ENCODE measurements at regions not wholly inside any gene's neighbourhood (a gene's known extent, or its start where the extent isn't known, plus 50 kb on each side); places are given as distances from the start of the nearest gene placed in this dataset.
A peak's percentile ranks its signal among the peaks of the same experiment; 100 is the strongest.

DNA sequence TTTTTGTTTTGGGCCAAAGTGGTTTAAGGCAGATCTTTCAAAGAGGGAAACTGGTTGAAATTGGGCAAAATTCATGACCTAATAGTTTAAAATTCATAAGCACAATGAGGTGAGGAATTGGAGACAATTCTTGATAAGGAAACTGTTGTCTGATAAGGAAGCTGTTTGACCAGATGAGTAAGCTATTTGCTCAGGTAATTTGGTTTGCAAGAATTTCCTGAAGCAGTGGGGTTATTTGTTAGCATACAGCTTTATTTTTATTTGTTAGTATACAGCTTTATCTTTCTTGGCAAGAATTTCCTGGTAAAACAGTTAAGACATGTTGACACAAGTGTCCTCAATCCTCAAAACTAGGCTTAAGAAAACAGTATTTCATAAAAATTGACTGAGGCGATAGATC is 559.0 kb downstream of the GALC start:
- no peak overlapping the region for H3K27ac Mint-ChIP-seq (ENCODE audit: unreplicated experiment)
- no peak for DNase-seq (ENCODE audit: low read depth)
- Histone ChIP-seq H3K79me2 (ENCODE audit: insufficient read depth, low read length) (no peaks in the 10 kb centered on the region), H3K36me3 (ENCODE audit: insufficient read depth, low read length) (no peaks in the 10 kb centered on the region), H3K9me3 (ENCODE audit: insufficient read depth, low read depth, low read length) (no peaks in the 10 kb centered on the region), H3K4me2 (ENCODE audit: low read length) (no peak overlapping the region), H3K4me3 (ENCODE audit: insufficient read depth, low read depth, low read length) (no peak overlapping the region), H2AFZ (ENCODE audit: low read depth, low read length) (no peak overlapping the region), H3K27ac (ENCODE audit: low read depth, low read length) (no peak overlapping the region), H3K9ac (ENCODE audit: low read length) (no peak overlapping the region), H3K4me1 (ENCODE audit: insufficient read depth, low read length) (no peaks in the 10 kb centered on the region), H3K27me3 (ENCODE audit: insufficient read depth, low read length) (no peaks in the 10 kb centered on the region), H4K20me1 (ENCODE audit: insufficient read depth, low read length) (no peaks in the 10 kb centered on the region)
- TF ChIP-seq EZH2 (IDR thresholded peaks at IDR 0.05; ENCODE audit: insufficient read depth, low read length): no peak
- TF ChIP-seq, protein P1, sequence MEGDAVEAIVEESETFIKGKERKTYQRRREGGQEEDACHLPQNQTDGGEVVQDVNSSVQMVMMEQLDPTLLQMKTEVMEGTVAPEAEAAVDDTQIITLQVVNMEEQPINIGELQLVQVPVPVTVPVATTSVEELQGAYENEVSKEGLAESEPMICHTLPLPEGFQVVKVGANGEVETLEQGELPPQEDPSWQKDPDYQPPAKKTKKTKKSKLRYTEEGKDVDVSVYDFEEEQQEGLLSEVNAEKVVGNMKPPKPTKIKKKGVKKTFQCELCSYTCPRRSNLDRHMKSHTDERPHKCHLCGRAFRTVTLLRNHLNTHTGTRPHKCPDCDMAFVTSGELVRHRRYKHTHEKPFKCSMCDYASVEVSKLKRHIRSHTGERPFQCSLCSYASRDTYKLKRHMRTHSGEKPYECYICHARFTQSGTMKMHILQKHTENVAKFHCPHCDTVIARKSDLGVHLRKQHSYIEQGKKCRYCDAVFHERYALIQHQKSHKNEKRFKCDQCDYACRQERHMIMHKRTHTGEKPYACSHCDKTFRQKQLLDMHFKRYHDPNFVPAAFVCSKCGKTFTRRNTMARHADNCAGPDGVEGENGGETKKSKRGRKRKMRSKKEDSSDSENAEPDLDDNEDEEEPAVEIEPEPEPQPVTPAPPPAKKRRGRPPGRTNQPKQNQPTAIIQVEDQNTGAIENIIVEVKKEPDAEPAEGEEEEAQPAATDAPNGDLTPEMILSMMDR (IDR thresholded peaks at IDR 0.05; ENCODE audit: insufficient read depth, low read depth, low read length): no peak
- H3K36me3 Mint-ChIP-seq (ENCODE audit: low read depth, unreplicated experiment): peaks cover 2% of the 10 kb centered on the region
- FAIRE-seq: no peak
- peaks cover 13% of the 10 kb centered on the region for H3K4me1 Mint-ChIP-seq (ENCODE audit: low read depth, unreplicated experiment)
- H3K27me3 Mint-ChIP-seq (ENCODE audit: low read depth, unreplicated experiment): no peaks in the 10 kb centered on the region
- peaks cover 3% of the 10 kb centered on the region for H3K9me3 Mint-ChIP-seq (ENCODE audit: unreplicated experiment)
- H3K4me3 Mint-ChIP-seq (ENCODE audit: unreplicated experiment): no peak overlapping the region

DNA sequence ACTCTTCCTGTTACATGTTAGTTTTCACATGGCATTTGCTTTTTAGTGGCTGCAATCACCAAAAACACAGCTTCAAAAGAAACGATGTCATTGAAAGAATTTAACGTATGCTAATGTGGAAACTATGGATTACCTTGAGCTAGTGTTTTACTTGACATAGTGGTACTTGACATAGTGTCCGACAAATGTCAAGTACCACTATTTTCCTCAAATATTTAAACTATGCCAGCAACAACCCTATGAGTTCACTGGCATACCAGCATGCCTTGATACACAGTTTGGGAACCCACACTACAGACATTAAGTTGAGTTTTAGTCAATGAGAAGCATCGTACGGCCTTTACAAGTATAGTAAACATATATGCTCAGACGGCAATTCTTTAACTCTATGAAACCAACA is 560.3 kb downstream of the GALC start:
- Mint-ChIP-seq H3K36me3 (ENCODE audit: low read depth, unreplicated experiment) (peaks cover 2% of the 10 kb centered on the region), H3K9me3 (ENCODE audit: unreplicated experiment) (peaks cover 3% of the 10 kb centered on the region), H3K4me1 (ENCODE audit: low read depth, unreplicated experiment) (peaks cover 13% of the 10 kb centered on the region), H3K4me3 (ENCODE audit: unreplicated experiment) (no peak overlapping the region), H3K27me3 (ENCODE audit: low read depth, unreplicated experiment) (no peaks in the 10 kb centered on the region), H3K27ac (ENCODE audit: unreplicated experiment) (no peak overlapping the region)
- no peak for TF ChIP-seq EZH2 (IDR thresholded peaks at IDR 0.05; ENCODE audit: insufficient read depth, low read length)
- TF ChIP-seq, protein P1 (IDR thresholded peaks at IDR 0.05; ENCODE audit: insufficient read depth, low read depth, low read length): no peak
- H4K20me1 ChIP-seq (ENCODE audit: insufficient read depth, low read length): no peaks in the 10 kb centered on the region
- no peaks in the 10 kb centered on the region for H3K79me2 ChIP-seq (ENCODE audit: insufficient read depth, low read length)
- DNase-seq (ENCODE audit: low read depth): no peak
- no peak overlapping the region for H3K4me2 ChIP-seq (ENCODE audit: low read length)
- H3K9me3 ChIP-seq (ENCODE audit: insufficient read depth, low read depth, low read length): no peaks in the 10 kb centered on the region
- no peaks in the 10 kb centered on the region for H3K27me3 ChIP-seq (ENCODE audit: insufficient read depth, low read length)
- H3K4me1 ChIP-seq (ENCODE audit: insufficient read depth, low read length): no peaks in the 10 kb centered on the region
- H3K27ac ChIP-seq (ENCODE audit: low read depth, low read length): no peak overlapping the region
- no peak for FAIRE-seq
- H3K36me3 ChIP-seq (ENCODE audit: insufficient read depth, low read length): no peaks in the 10 kb centered on the region
- no peak overlapping the region for H3K9ac ChIP-seq (ENCODE audit: low read length)
- H3K4me3 ChIP-seq (ENCODE audit: insufficient read depth, low read depth, low read length): no peak overlapping the region
- H2AFZ ChIP-seq (ENCODE audit: low read depth, low read length): no peak overlapping the region

DNA sequence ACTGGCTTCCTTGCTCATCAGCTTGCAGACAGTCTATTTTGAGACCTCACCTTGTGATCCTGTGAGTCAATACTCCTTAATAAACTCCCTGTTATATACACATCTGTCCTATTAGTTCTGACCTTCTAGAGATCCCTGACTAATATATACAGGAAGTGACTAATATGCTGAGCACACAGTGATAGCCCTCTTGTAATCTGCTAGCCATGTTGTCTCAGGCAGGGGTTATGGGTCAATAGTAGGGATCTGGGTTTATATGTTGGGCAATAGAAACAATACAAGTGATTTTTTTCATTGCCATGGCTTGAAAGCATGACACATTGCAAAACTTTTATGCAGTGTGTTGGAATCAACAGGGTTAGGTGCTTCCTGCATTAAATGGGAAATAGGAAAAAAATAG is 562.2 kb downstream of the GALC start:
- Mint-ChIP-seq H3K9me3 (ENCODE audit: unreplicated experiment) (peaks cover 6% of the 10 kb centered on the region), H3K27ac (ENCODE audit: unreplicated experiment) (peak overlapping the region; percentile 24), H3K36me3 (ENCODE audit: low read depth, unreplicated experiment) (peaks cover 2% of the 10 kb centered on the region), H3K4me3 (ENCODE audit: unreplicated experiment) (no peak overlapping the region), H3K27me3 (ENCODE audit: low read depth, unreplicated experiment) (no peaks in the 10 kb centered on the region), H3K4me1 (ENCODE audit: low read depth, unreplicated experiment) (peaks cover 8% of the 10 kb centered on the region)
- H2AFZ ChIP-seq (ENCODE audit: low read depth, low read length): no peak overlapping the region
- FAIRE-seq (no peak), DNase-seq (ENCODE audit: low read depth) (peak; percentile 17)
- H3K27me3 ChIP-seq (ENCODE audit: insufficient read depth, low read length): no peaks in the 10 kb centered on the region
- H3K4me2 ChIP-seq (ENCODE audit: low read length): no peak overlapping the region
- H3K36me3 ChIP-seq (ENCODE audit: insufficient read depth, low read length): no peaks in the 10 kb centered on the region
- H3K79me2 ChIP-seq (ENCODE audit: insufficient read depth, low read length): no peaks in the 10 kb centered on the region
- no peaks in the 10 kb centered on the region for H3K4me1 ChIP-seq (ENCODE audit: insufficient read depth, low read length)
- TF ChIP-seq, protein P1 (IDR thresholded peaks at IDR 0.05; ENCODE audit: insufficient read depth, low read depth, low read length): no peak
- no peak for TF ChIP-seq EZH2 (IDR thresholded peaks at IDR 0.05; ENCODE audit: insufficient read depth, low read length)
- no peaks in the 10 kb centered on the region for H4K20me1 ChIP-seq (ENCODE audit: insufficient read depth, low read length)
- H3K9ac ChIP-seq (ENCODE audit: low read length): no peak overlapping the region
- H3K9me3 ChIP-seq (ENCODE audit: insufficient read depth, low read depth, low read length): no peaks in the 10 kb centered on the region
- H3K4me3 ChIP-seq (ENCODE audit: insufficient read depth, low read depth, low read length): no peak overlapping the region
- no peak overlapping the region for H3K27ac ChIP-seq (ENCODE audit: low read depth, low read length)
